K562 (cell line): ENCODE measurements at regions not wholly inside any gene's neighbourhood (a gene's known extent, or its start where the extent isn't known, plus 50 kb on each side); places are given as distances from the start of the nearest gene placed in this dataset.

Experiments
- ATAC-seq: fragments of 200-7000 bp; cut with Tn5 transposase; 3 replicates; pipeline ENCODE4 v1.9.1; 2020; ENCODE audit warnings: moderate library complexity
- BruUV-seq: library from RNA; stranded (reverse); fragments of 400-500 nt; replicated peaks from 2 replicates; lab custom pipeline; 2021; lab: Mats Ljungman, UMichigan
- CTCF ChIA-PET: fragments of 300-600 bp; formaldehyde crosslinking; extraction: SDS; loops from one replicate; lab custom pipeline; 2021; ENCODE audit warnings: low intra/inter-chr PET ratio; lab: Yijun Ruan, JAX
- POLR2A ChIA-PET: fragments of 300-600, 350-650 bp; sonication (Branson Sonifier 250); formaldehyde crosslinking; extraction: SDS; loops from one replicate; lab custom pipeline; 2021; ENCODE audit warnings: antibody characterized with exemption, inconsistent platforms; lab: Yijun Ruan, JAX
- DNase-seq, 4 experiments: peaks; one replicate each; pipeline versions ENCODE4 v3.0.0 to v3.0.0-alpha.2; 2011 to 2018; ENCODE audit warnings: low spot score in 3 of 4, mixed read lengths in 3 of 4; ENCODE audit errors: extremely low read depth in 1 of 4
- FAIRE-seq: peaks from 2 replicates; lab custom pipeline; 2011; peaks lifted over from hg19 to GRCh38; lab: Jason Lieb, UNC
- H2AFZ ChIP-seq: 2 replicates; pipeline ENCODE4 v1.6.0; 2011; ENCODE audit warnings: low read depth, low read length, control low read depth, inconsistent platforms
- H3K27ac ChIP-seq: fragments of 200-600 bp; 3 replicates; pipeline ENCODE4 v1.8.0; 2011; ENCODE audit warnings: low read depth, mild to moderate bottlenecking, control low read depth, inconsistent platforms, low read length, moderate library complexity, mixed read lengths; ENCODE audit errors: extremely low read depth
- H3K27me3 ChIP-seq, 2 experiments: fragments of 300-600 bp in 1 of 2; 2 replicates in 1 of 2; 3 replicates in 1 of 2; pipeline versions ENCODE4 v1.6.0 to v1.8.0; 2011; ENCODE audit warnings: inconsistent platforms in 2 of 2, low read length in 2 of 2, mild to moderate bottlenecking in 1 of 2, mixed read lengths in 1 of 2, moderate library complexity in 1 of 2; ENCODE audit not compliant: control insufficient read depth in 2 of 2, insufficient read depth in 2 of 2
- H3K36me3 ChIP-seq: fragments of 300-600 bp; 3 replicates; pipeline ENCODE4 v1.8.0; 2011; ENCODE audit warnings: mild to moderate bottlenecking, low read length, inconsistent platforms; ENCODE audit not compliant: control insufficient read depth, insufficient read depth
- H3K4me1 ChIP-seq, 2 experiments: fragments of 200-600 bp in 1 of 2; replicated peaks in 1 of 2; 2 replicates in 1 of 2; 3 replicates in 1 of 2; pipeline versions ENCODE4 v1.5.1 to v1.8.0; 2011; ENCODE audit warnings: inconsistent platforms in 2 of 2, low read length in 2 of 2, mild to moderate bottlenecking in 1 of 2, mixed read lengths in 1 of 2, moderate library complexity in 1 of 2; ENCODE audit not compliant: control insufficient read depth in 2 of 2, insufficient read depth in 2 of 2
- H3K4me2 ChIP-seq: 2 replicates; pipeline ENCODE4 v1.6.1; 2011; ENCODE audit warnings: low read length, control low read depth, inconsistent platforms, mixed read lengths; ENCODE audit not compliant: insufficient read depth
- H3K4me3 ChIP-seq: fragments of 200-600 bp; sonication (generic), shearing (Covaris generic); 2 replicates; pipeline ENCODE4 v1.5.1; 2016; ENCODE audit warnings: control low read depth, inconsistent platforms
- H3K79me2 ChIP-seq: fragments of 200-600 bp; 3 replicates; pipeline ENCODE4 v1.8.0; 2011; ENCODE audit warnings: low read length, inconsistent platforms; ENCODE audit not compliant: control insufficient read depth, insufficient read depth
- H3K9ac ChIP-seq, 2 experiments: 2 replicates each; pipeline versions ENCODE4 v1.6.0 to v1.6.1; 2011; ENCODE audit warnings: low read depth in 2 of 2, low read length in 2 of 2, control low read depth in 1 of 2, inconsistent platforms in 1 of 2, mild to moderate bottlenecking in 1 of 2, mixed read lengths in 1 of 2; ENCODE audit not compliant: insufficient read depth in 1 of 2
- H3K9me1 ChIP-seq: one replicate; pipeline ENCODE4 v1.6.0; 2011; ENCODE audit warnings: inconsistent platforms, mild to moderate bottlenecking, low read length, moderate library complexity; ENCODE audit not compliant: control insufficient read depth, insufficient read depth
- H3K9me3 ChIP-seq: replicated peaks from 2 replicates; pipeline ENCODE4 v1.5.1; 2011; ENCODE audit warnings: low read depth, low read length, inconsistent platforms; ENCODE audit not compliant: control insufficient read depth, insufficient read depth
- H4K20me1 ChIP-seq: replicated peaks from 2 replicates; pipeline ENCODE4 v1.6.1; 2011; ENCODE audit warnings: low read length, inconsistent platforms, mixed read lengths; ENCODE audit not compliant: control insufficient read depth, insufficient read depth
- E2F6 ChIP-seq, 2 experiments: IDR thresholded peaks; 2 replicates each; pipeline ENCODE4 v1.6.1; 2011; ENCODE audit warnings: borderline replicate concordance in 1 of 2, control low read depth in 1 of 2, low read depth in 1 of 2, low read length in 1 of 2, mild to moderate bottlenecking in 1 of 2, mixed read lengths in 1 of 2, moderate library complexity in 1 of 2; ENCODE audit not compliant: insufficient read depth in 1 of 2, insufficient read length in 1 of 2, poor library complexity in 1 of 2, severe bottlenecking in 1 of 2; ENCODE audit errors: extremely low read depth in 1 of 2
- MGA ChIP-seq: fragments of 450-650 bp; IDR thresholded peaks from 2 replicates; pipeline ENCODE4 v1.6.1; 2016; ENCODE audit warnings: mild to moderate bottlenecking, moderate library complexity
- U2AF1 ChIP-seq: fragments of 200-400 bp; formaldehyde crosslinking; optimal IDR thresholded peaks from 2 replicates; pipeline ENCODE3; 2017; ENCODE audit warnings: mild to moderate bottlenecking, low read depth, low read length, moderate library complexity
- ZBTB34 ChIP-seq: fragments of 250-450 bp; sonication (Bioruptor Pico); IDR thresholded peaks from 2 replicates; pipeline ENCODE4 v1.8.0; 2021; ENCODE audit warnings: mild to moderate bottlenecking, moderate library complexity
- ZC3H11A ChIP-seq: IDR thresholded peaks from 2 replicates; pipeline ENCODE4 v1.6.1; 2012; ENCODE audit warnings: low read depth, low read length, improper control_type of control experiment
- ZNF76 ChIP-seq: fragments of 250-450 bp; sonication (Bioruptor Pico); IDR thresholded peaks from 2 replicates; pipeline ENCODE4 v1.4.0; 2020; ENCODE audit warnings: mild to moderate bottlenecking, moderate library complexity, borderline replicate concordance
- WGBS: fragments of 100-300 bp; shearing (Covaris generic); methylation state at CpG from one replicate; pipeline ENCODE4 v1.1.6; 2016; ENCODE audit warnings: low coverage, mixed read lengths; ENCODE audit not compliant: insufficient coverage; ENCODE audit errors: missing lambda C conversion rate; 5-methylcytosine and 5-hydroxymethylcytosine counted together
- in situ Hi-C: fragments of 300-500 bp; cut with MboI; formaldehyde crosslinking; loops from 4 replicates; pipeline ENCODE4 v1.15.0; 2018; ENCODE audit warnings: inconsistent platforms, mixed read lengths
- intact Hi-C: fragments of 100-400 bp; cut with micrococcal nuclease; formaldehyde crosslinking; loops from 2 replicates; pipeline ENCODE4 v1.14.2; 2022

- no peaks in the 10 kb centered on the region for H3K36me3 ChIP-seq
- no peak overlapping the region for H3K9ac ChIP-seq
- WGBS = 44% methylated on average over 16 of the region's 20 CpGs
- H3K27me3 ChIP-seq = peaks cover 57 to 88% of the 10 kb centered on the region in 2 experiments
- ATAC-seq = no peak
- FAIRE-seq = no peak
- peaks cover 10 to 29% of the 10 kb centered on the region in 2 experiments for H3K4me1 ChIP-seq
- intact Hi-C loops (no loop called here), in situ Hi-C loops (no loop called here)
- H4K20me1 ChIP-seq = no peaks in the 10 kb centered on the region; the same call in 1 of the 2 replicates
- ChIA-PET CTCF (no interaction called here), POLR2A (interaction anchor here (0.6 to 2.1 kb wide), 2 partner anchors 12 to 74 kb away, joined by 3 to 6 read pairs; no protein-coding TSS in a partner anchor)
- no peaks in the 10 kb centered on the region for H3K79me2 ChIP-seq
- H3K4me3 ChIP-seq = no peak overlapping the region
- no peak overlapping the region for H2AFZ ChIP-seq
- BruUV-seq = no TSS peak
- H3K27ac ChIP-seq = no peak overlapping the region
- H3K4me2 ChIP-seq = no peak overlapping the region
- H3K9me1 ChIP-seq = peaks cover 2% of the 10 kb centered on the region
- no peak for DNase-seq
- 0 out of 2 replicates have a peak, but pooled peaks cover 4% of the 10 kb centered on the region for H3K9me3 ChIP-seq
- peak; percentile 37; the same call in 1 of the 2 replicates for TF ChIP-seq MGA
- no peak for TF ChIP-seq ZNF76 (CRISPR knock-in tag)
- peak in 1 of 2 experiments; percentile 71 for TF ChIP-seq E2F6 (IDR thresholded peaks at IDR 0.05; ENCODE audit: borderline replicate concordance in 1 of 2, extremely low read depth in 1 of 2, insufficient read depth in 1 of 2, insufficient read length in 1 of 2, low read depth in 1 of 2, low read length in 1 of 2, poor library complexity in 1 of 2, severe bottlenecking in 1 of 2)
- no peak for TF ChIP-seq ZBTB34 (CRISPR knock-in tag)
- no peak for TF ChIP-seq ZC3H11A
- TF ChIP-seq U2AF1 = no peak
Measured at GRCh38 chr7:363626-364025, 73.7 kb downstream of the FOXL3 start.
